ENCODE measurements at regions not wholly inside any gene's neighbourhood (a gene's known extent, or its start where the extent isn't known, plus 50 kb on each side); places are given as distances from the start of the nearest gene placed in this dataset.

DNA sequence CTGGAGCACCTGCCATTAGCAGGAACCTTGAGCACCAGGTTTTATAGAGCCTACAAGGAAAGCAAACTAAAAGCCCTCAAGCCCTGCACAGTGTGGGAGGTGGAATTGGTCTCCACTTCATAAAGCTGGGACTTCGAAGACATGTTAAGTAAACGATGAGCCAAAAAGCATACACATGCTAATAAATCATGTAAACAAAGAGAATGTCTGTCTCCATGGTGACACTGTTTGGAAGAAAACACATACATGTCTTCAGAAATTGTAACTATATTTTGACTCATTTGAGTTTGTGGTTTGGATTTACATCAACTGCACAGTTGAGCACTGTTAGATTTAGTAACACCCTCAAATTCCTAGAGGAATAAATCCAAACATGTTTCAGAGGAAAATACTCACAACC lies 978.5 kb upstream of the LRRTM1 start:
- TF ChIP-seq, protein P1, sequence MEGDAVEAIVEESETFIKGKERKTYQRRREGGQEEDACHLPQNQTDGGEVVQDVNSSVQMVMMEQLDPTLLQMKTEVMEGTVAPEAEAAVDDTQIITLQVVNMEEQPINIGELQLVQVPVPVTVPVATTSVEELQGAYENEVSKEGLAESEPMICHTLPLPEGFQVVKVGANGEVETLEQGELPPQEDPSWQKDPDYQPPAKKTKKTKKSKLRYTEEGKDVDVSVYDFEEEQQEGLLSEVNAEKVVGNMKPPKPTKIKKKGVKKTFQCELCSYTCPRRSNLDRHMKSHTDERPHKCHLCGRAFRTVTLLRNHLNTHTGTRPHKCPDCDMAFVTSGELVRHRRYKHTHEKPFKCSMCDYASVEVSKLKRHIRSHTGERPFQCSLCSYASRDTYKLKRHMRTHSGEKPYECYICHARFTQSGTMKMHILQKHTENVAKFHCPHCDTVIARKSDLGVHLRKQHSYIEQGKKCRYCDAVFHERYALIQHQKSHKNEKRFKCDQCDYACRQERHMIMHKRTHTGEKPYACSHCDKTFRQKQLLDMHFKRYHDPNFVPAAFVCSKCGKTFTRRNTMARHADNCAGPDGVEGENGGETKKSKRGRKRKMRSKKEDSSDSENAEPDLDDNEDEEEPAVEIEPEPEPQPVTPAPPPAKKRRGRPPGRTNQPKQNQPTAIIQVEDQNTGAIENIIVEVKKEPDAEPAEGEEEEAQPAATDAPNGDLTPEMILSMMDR (conservative IDR thresholded peaks at IDR 0.05; ENCODE audit: low read depth, low read length) = no peak
- no peak for TF ChIP-seq EZH2 (IDR thresholded peaks at IDR 0.05; ENCODE audit: low read length, unreplicated experiment)
